IPS-NIHi7 (cell line): ENCODE measurements at regions not wholly inside any gene's neighbourhood (a gene's known extent, or its start where the extent isn't known, plus 50 kb on each side); places are given as distances from the start of the nearest gene placed in this dataset.
A peak's percentile ranks its signal among the peaks of the same experiment; 100 is the strongest.

Experiments used
- DNase-seq: peaks from one replicate; pipeline ENCODE4 v3.0.0; 2012; ENCODE audit warnings: mixed read lengths; ENCODE audit errors: extremely low spot score

GRCh38 chr13:60787083-60787482, 390.1 kb downstream of the TDRD3 start:
- no peak for DNase-seq

DNA sequence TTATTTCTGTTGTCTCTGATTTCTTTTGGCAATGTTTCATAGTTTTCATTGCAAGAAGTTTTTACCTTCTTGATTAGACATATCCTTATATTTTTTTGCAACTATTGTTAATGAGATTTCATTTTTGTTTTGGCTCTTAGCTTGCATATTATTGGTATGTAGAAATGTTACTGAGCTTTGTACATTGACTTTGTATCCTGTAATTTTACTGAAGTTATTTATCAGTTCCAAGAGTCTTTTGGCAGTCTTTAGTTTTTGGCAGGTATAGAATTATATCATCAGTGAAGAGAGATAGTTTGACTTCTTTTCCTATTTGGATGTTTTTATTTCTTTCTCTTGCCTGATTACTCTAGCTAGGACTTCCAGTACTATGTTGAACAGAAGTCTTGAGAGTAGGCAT, 375.7 kb downstream of the TDRD3 start:
- DNase-seq = no peak

DNA sequence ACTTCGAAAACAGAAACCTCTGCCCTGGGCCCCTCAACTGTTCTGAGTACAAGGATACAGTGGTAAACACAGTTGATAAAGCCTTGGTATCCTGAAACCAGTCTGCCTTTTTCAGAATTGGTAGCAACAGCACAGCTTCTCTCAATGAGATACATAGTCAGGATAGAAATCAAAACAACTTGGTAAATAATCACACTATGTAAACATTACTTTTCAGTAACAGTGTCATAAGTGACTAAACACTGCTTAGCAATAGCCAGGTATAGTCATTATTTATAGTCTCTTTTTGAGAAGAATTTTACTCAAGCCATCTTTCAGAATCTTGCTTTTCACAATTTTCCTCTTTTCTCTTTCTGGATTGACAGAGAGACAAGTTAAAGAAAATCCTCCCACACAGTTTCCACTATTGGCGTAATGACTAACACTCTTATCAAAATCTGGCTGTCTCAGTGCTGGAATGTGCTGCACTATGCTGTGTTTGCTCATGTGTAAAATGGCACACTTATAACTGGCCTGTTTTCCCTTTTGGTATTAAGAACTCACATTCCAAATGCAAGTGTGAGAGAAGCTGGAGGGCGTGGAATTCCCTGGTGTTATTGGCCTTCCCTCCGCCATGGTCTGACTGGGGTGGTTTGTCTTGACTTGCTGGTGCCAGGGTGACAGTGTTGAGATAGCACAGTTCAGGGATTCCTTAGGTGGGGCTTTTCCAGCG, 368.8 kb downstream of the TDRD3 start:
- DNase-seq = no peak

GRCh38 chr13:60759499-60759898, 362.5 kb downstream of the TDRD3 start:
- peak; percentile 15 for DNase-seq

DNA sequence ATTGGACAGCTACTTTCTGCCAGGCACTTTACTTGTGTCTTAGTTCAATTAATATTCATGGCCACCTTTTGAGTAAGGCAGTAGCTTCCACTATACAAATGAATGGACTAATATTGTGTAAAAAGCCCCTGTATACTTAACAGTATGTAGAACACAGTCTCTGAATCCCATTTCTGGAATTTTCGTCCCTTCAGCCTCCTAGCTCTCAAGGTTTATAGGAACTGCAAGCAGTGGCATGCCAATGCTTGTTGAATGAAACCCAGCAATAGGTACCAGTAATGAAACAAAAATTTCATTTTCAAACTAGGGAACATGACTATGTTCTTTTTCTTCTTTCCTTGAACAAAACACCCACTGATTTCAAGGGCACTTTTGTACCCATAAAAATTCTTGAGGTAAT, 361.6 kb downstream of the TDRD3 start:
- no peak for DNase-seq

DNA sequence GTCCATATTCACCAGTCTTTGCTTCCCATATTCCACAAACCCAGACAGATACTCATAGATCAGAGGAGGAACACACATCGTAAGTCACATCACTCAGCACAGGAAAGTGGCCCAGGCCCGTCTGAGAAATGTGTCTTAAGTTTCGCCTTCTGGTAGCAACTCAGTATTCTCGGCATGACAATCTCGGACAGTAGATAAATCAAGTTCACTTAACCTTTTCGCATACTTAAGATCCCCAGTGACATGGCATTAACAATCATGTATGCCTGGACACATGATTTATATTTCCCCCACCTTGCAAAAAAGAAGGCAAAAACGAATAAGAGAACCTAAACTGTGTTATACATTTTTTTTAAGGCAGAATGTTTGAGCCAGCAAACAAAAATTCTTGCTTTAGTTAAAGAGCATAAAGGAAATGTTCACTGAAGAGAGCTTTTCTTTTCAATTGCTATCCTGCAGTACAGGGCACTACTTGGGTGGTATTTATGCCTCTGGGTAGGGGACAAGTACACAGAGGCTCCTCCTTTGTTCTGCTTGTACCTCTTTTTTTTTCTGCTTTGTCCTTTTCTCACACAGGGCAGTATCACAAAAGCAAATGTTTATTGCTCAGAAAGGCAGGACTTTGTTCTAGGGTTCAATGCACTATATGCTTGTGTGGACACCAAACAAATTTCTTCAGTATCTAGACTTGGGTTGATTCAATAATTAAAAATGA, 360.6 kb downstream of the TDRD3 start:
- no peak for DNase-seq

DNA sequence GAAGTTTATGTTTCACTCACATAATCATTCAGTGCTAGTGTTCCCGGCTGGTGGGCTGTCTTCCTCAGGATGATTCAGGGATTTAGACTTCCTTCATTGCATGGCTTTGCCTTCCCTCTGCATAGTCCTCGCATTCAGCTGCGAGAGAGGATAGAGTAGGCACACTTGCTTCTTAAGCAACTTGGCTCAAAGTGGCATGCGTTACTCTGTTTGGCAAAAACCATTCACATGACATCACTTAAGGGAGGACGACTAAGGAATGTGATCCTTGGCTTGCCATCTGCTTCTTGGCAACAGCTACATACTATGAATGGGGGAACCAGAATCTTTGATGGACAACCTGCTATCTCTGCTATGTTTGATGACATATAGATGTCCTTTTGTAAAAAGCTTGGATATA, 359.3 kb downstream of the TDRD3 start:
- no peak for DNase-seq

GRCh38 chr13:60755380-60756163, 358.6 kb downstream of the TDRD3 start:
- DNase-seq = peak; percentile 59

- peak; percentile 35 for DNase-seq
Measured at GRCh38 chr13:60754211-60755090, 357.4 kb downstream of the TDRD3 start.

GRCh38 chr13:60753641-60754040, 356.6 kb downstream of the TDRD3 start:
- no peak for DNase-seq

- DNase-seq = no peak
Measured at GRCh38 chr13:60745343-60745742, 348.3 kb downstream of the TDRD3 start.

DNA sequence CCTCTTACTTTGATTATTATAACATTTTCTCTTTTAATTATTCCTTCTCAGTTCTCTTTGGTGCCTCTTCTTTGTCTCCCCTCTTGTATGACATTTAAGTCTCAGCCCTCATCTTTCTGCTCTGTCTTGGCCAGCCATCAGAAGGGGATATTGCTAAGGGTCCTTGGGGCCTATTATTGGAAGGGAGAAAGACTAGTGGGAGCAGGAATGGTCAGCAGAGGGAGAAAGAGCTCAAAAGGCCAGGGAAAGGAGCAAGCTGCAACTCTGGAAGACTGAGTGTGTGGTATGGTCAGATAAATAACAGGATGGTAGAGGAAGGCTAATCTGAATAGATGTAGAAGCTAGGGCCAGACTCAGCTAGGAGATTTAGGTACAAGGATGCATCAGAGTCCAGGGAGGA, 336.9 kb downstream of the TDRD3 start:
- DNase-seq = peak; percentile 18

DNA sequence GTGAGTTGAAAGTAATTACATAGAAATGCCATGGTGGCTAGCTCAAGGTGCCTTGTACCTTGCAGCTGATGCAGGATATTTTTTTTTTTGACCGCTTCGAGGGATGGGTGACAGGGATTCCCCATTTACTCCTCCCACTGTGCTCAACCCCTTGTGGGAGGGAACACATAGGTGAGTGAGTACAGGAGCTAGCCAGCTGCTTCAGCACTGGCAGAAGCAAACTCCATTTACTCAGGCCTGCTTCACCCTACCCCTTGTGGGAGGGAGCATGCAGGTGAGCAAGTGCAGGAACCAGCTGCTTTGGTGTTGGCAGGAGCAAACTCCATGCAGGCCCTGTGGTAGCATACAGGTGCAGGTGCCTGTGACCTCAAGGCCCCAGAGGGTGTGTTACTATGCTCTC, 330.1 kb downstream of the TDRD3 start:
- DNase-seq = no peak

GRCh38 chr13:60721063-60721462, 324.0 kb downstream of the TDRD3 start:
- DNase-seq = no peak

GRCh38 chr13:60720590-60720989, 323.6 kb downstream of the TDRD3 start:
- no peak for DNase-seq

DNA sequence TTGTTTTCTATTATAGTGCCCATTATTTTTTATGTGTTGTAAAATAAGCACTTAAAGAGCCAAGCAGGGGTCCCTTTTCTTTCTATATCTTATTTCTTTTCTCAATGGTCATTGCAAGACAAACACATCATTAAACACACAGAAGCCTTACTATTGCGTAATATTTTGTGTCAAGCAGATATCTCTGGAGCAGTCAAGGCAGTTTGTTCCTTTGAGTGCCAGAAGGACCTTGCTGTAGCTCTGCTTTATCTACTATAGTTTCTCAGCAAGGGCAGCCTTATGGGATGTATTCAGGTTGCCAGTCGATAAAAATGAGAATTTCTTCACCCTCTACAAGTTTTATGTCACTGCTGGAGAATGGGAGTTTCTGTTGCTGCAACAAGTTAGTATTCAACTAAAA, 319.3 kb downstream of the TDRD3 start:
- no peak for DNase-seq

DNA sequence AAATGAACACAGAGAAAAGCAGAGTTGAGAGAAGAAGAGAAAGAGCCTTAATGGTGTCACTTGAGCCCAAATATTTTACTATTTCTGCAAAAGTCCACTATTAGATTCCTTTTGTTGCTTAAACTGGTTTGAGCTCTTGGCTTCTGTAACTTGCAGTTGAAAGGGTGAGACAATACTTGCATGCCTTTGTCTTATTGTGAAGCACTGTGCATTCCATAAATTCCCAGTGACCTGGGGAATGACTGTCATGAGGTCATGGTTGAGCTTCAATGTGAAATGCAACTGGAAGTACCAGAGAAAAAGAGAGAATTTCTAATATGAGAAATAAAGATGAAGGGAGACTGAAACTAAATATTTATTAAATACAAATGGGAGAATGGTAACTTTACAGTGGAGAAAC, 310.9 kb downstream of the TDRD3 start:
- no peak for DNase-seq

- DNase-seq = no peak
Measured at GRCh38 chr13:60701895-60702294, 304.9 kb downstream of the TDRD3 start.

- no peak for DNase-seq
Measured at GRCh38 chr13:60700994-60701393, 304.0 kb downstream of the TDRD3 start.

- no peak for DNase-seq
Measured at GRCh38 chr13:60699636-60700035, 302.6 kb downstream of the TDRD3 start.

DNA sequence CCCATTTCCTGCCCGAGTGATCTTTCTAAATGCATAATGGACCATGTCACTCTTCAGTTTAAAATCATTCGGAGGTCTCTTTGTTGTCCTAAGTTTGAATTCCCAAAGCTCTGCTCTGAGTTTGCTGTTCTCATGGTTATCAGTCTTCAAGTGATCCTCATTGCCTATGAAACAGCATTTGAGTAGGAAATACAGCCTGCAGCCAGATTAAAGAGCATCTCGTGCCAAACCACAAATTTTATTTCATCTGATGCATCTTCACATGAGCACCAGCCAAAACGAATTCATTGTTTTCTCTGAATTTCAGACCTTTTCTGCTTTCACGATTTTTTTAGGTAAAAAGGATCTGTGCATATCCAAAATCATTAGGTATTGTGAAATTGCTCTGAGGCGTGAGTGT, 299.6 kb downstream of the TDRD3 start:
- no peak for DNase-seq

DNA sequence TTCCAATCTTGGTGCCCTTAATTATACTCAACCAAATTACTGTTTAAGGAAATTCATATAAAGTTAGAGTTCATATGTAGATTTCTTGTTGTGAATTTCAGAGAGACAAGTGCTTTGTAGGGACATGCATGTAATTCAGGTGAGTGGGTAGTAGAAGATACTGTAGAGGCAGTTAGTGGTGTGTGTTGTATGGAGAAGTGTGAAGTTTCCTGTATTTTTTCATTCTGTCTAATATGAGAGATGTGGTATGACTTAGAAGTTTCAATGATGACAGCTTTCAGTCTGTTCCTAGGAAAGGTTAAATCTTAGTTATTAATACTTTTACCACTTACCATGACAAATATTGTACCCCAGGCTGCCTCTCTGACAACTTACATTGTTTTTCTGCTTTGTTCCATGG, 294.2 kb downstream of the TDRD3 start:
- no peak for DNase-seq
